Dedifferentiated amniotic fluid mesenchymal stem cell (primary cell): ENCODE measurements at regions not wholly inside any gene's neighbourhood (a gene's known extent, or its start where the extent isn't known, plus 50 kb on each side); places are given as distances from the start of the nearest gene placed in this dataset.
A peak's percentile ranks its signal among the peaks of the same experiment; 100 is the strongest.
"Not testable (repeated sequence)": the region's sequence is repeated elsewhere in the genome, so short reads cannot be mapped to it uniquely, and the experiment has no call there.

Source experiments
- DNase-seq: peaks from one replicate; pipeline ENCODE4 v3.0.0-alpha.2; 2016; ENCODE audit errors: extremely low spot score

DNA sequence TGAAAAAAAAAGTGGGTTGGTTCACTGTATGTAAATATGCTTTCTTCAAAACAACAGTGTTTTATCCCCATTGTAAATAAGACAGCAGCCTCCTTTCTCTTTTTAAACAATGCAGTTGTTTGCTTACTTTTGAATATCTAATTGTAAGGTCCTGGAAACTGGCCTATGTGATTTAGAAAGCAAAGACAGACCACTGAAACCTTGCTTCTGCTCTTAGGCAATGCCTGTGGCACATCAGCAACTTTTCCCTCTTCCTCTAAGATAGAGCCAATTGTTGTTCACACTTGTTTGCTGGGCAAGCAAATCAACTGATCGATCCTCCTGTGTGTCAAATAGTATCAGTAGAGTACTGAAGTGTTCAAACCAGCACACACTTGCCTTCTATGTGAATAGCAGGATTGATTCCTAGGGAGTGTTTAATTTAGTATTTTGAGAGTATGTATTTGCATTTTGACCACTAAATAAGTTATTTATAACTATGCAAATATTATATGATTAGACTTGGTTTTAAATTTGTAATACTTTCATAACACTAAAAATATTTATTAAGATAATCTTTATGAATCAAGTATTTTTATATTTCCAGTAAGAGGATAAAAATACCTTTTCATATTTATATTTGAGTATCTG lies 55.4 kb upstream of the GRPR start:
- DNase-seq: no peak

GRCh38 chrX:16063921-16064320 lies 59.4 kb upstream of the GRPR start:
- DNase-seq: no peak

- DNase-seq: no peak
Observed at GRCh38 chrX:16063141-16063540, 60.2 kb upstream of the GRPR start.

GRCh38 chrX:16061296-16061695 lies 62.1 kb upstream of the GRPR start:
- no peak for DNase-seq

GRCh38 chrX:16060252-16060651 lies 63.1 kb upstream of the GRPR start:
- DNase-seq: no peak

DNA sequence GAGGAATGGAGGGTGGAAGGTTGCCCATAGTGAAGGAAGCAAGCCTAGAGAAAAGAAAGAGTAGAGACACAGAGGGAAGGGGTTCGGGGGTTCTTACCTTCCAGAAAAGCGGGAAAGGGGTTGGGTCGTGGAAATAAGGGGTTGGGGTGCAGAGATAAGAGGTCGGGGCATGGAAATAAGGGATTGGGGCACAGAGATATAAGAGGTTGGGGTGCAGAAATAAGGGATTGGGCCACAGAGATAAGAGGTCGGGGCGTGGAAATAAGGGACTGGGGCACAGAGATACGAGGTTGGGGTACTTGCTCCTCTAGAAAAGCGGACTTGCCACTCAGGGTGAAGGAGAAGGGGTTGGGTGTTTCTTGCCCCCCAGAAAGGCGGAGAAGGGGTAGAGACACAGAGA lies 74.2 kb upstream of the GRPR start:
- not testable (repeated sequence) for DNase-seq

DNA sequence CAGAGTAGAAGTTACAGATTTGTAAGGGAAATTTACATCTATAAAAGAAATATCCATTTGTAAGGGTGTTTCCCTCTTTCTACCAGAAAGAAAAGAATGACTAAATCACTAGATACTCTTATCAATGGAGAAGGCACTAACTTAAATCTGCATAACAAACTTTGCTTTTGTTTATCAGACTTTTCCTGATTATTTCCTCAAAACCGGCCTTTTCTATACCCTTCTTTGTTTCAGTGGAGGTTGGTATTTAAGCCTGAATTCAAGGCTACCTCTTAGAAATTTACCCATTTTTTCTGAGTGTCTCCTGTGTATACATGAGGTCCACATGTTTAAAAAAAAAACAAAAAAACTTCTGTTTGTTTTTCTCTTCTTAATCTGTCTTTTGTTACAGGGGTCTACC lies 80.4 kb upstream of the GRPR start:
- no peak for DNase-seq

- DNase-seq: no peak
Observed at GRCh38 chrX:16039834-16040233, 83.5 kb upstream of the GRPR start.

- DNase-seq: no peak
Observed at GRCh38 chrX:16039363-16039762, 84.0 kb upstream of the GRPR start.

- no peak for DNase-seq
Observed at GRCh38 chrX:16033331-16033730, 90.0 kb upstream of the GRPR start.

- no peak for DNase-seq
Observed at GRCh38 chrX:16028576-16028975, 94.8 kb upstream of the GRPR start.

DNA sequence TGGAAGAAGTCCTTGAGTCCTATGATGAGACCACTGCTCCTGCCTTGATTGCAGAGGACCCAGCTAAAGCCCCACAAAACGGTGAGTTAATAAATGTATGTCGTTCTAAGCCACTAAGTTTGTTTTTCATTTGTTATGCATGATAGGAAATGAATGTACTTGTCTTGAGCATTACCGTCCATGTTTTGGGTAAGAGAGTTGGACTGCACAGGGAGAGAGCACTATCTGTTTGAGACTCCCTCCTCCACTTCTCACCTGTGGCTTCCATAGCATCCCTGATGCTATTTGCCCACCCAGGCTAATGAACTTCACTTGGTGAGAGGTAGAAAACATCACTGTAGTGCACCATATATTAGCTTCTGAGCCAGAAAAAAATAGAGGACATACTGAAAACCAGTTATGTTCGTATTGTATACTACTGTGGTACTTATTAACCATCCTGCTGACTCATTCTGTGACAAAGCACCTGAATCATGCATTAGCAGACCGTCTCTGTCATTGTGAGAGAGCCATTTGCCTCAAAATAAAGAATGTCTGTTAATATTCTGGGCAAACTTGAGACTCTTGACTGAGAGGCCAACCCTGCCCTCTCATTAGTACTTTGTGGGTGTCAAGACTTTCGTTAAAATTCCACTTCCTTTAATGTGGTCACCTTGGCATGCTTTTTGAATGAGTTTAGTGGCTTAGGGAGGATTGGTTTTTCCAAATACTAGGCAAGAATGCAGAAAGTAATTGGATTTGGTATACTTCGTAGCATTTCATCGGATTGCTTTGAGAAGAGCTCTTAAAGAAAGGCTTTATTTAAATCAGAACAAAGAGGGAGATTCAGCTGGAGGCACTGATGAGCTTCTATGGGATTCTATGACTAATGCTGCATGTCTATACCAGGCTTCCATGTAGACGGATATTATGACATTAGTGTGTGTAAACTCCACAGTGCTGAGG lies 99.3 kb upstream of the GRPR start:
- no peak for DNase-seq

GRCh38 chrX:16022580-16023200 lies 100.7 kb upstream of the GRPR start:
- no peak for DNase-seq

DNA sequence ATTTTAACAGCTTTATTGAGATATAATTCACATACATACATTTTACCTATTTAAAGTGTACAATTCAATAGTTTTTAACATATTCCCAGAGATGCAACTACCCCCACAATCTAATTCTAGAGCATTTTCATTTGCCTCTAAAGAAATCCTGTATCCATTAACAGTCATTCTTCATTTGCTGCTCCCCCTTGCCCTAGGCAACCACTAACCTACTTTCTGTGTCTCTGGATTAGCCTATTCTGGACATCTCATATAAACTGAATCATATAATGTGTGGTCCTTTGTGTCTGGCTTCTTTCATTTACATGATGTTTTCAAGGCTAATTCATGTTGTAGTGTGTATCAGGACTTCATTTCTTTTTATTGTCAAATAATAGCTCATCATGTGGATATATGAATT lies 105.1 kb upstream of the GRPR start:
- no peak for DNase-seq

DNA sequence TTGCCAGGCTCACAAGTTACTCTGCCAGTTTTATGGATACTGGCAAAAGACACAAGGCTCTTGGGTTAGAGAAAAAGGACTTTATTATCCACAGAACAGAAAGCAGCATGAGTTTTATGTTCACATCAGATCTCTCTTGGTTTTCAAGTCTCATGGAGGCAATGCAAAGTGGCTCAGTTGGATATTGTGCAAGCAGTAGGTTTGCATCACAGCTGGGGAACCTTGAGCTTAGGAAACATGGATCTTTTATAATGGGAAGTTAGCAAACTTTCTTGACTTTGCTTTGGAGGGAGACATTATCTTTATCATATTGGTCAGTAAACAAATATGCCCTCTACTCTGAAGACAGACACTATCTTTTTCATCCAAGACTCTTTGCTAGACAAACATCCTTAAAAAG lies 109.2 kb upstream of the GRPR start:
- DNase-seq: no peak

- no peak for DNase-seq
Observed at GRCh38 chrX:16012250-16012649, 111.1 kb upstream of the GRPR start.

DNA sequence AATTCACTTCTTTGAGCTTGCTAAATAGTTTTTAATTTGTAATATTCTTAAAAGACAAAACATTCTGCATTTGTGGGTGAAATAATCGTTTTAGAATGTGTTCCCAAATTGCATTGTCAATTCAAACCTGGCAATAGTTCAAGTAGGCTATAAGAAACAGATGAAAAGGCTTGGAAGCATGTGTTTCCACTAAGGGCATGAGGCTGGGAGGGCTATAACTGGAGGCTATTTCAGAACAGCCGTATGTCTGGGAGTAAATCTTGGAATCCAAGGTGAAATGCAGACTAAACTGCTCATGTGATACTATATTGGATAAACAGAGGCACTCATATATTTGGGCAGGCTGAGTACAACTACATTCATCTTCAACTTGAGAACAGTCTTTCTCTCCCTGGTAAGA lies 117.4 kb upstream of the GRPR start:
- DNase-seq: peak; percentile 22

- DNase-seq: no peak
Observed at GRCh38 chrX:16002185-16002584, 121.2 kb upstream of the GRPR start.

GRCh38 chrX:15998350-15998749 lies 125.0 kb upstream of the GRPR start:
- no peak for DNase-seq

DNA sequence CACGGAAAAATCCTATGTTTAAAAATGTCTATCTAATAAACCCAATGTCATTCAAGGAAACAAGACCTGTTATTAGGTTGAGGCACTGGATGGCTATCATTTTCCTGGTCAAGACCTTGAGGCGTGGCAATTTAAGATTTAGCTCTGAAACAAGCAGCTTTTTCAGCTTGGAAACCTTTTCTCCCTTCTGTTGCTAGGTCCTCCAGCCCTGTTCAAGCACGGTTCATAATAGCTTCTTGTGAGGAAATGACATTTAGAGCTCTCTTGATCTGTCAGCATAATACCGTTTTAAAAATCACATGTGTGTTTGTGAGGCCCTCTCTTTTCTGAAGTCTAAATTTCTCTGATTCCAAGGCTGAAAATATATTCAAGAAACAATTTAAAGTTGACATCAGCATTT lies 133.6 kb upstream of the GRPR start:
- DNase-seq: no peak

DNA sequence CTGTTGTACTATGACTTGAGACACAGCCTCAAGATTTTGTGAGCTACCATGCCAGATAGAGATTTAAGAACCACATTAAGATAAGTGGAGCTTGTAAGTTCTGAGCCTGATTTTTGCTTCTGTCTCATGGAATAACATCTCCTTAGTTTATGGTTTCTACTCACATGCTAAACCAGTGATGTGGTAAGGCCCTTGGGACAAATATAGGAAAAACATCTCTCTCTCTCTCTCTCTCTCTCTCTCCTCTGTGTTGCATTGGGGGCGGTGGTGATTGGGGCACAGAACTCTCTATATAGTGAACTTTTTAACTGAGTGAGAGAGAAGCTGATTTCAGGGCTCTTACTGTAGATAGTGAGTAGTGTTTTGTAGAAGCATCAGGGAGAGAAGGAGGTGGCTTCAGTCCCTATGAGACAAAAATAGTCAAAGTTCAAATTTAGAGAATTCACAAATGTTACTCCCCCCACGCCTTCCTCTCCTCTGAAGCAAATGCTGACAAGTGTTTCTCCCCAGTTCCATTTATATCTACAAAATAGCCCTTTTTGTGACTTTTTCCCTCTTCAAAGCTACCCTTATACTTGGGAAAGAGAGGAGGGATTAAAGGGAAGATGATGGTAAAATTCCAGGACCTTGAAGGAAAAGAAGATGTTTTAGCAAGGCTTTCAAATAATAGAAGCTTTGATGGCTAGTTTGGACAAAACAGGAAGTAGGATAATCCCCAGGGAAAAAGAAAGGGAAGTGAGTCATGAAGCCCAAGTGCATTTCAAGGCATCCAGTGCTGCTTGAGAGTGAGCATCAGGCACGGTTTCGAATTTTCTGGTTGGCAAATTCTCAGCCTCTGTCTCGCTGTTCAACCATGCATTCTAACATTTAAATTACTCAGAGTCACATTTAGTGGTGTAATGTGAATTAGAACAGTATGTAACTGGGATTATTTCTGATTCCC lies 134.3 kb upstream of the AP1S2 start:
- DNase-seq: peak; percentile 60

DNA sequence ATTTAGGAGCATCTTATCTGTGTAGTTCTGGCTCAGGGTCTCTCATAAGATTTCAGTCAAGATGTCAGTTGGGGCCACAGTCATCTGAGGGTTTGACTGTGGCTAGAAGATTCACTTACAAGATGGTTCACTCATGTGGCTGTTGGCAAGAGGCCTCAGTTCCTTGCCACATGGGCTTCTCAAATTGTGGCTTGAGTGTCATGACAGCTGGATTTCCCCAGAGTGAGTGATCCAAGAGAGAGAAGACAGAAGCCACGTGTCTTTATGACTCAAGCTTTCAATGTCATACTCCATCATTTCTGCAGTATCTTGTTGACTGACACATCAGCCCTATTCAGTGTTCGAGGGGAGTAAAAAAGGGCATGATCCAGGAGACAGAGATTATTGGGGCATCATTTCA lies 131.3 kb upstream of the AP1S2 start:
- no peak for DNase-seq
